NB4 (cell line): ENCODE measurements at regions not wholly inside any gene's neighbourhood (a gene's known extent, or its start where the extent isn't known, plus 50 kb on each side); places are given as distances from the start of the nearest gene placed in this dataset.
"Not testable (repeated sequence)": the region's sequence is repeated elsewhere in the genome, so short reads cannot be mapped to it uniquely, and the experiment has no call there.

ENCODE experiments used
- DNase-seq: peaks from one replicate; pipeline ENCODE4 v3.0.0; 2010; ENCODE audit warnings: low read depth
- H3K4me3 ChIP-seq: one replicate; pipeline ENCODE4 v1.5.1; 2011; ENCODE audit warnings: mild to moderate bottlenecking, low read depth, low read length, moderate library complexity
- CTCF ChIP-seq: IDR thresholded peaks from one replicate; pipeline ENCODE4 v1.5.1; 2012; ENCODE audit warnings: low read depth, low read length
- MAX ChIP-seq: IDR thresholded peaks from 2 replicates; pipeline ENCODE4 v1.6.1; 2011; ENCODE audit warnings: low read depth, low read length
- MYC ChIP-seq: IDR thresholded peaks from 2 replicates; pipeline ENCODE4 v1.6.1; 2011; ENCODE audit warnings: low read depth, low read length
- POLR2A ChIP-seq: IDR thresholded peaks from 2 replicates; pipeline ENCODE4 v1.6.1; 2011; ENCODE audit warnings: mild to moderate bottlenecking; ENCODE audit not compliant: insufficient read length; ENCODE audit errors: extremely low read depth

GRCh38 chr20:4437131-4437530, 188.0 kb upstream of the ADRA1D start:
- no peak overlapping the region for H3K4me3 ChIP-seq
- DNase-seq, result no peak
- TF ChIP-seq POLR2A (no peak), MAX (no peak), MYC (no peak), CTCF (no peak)

GRCh38 chr20:4435671-4436455, 186.8 kb upstream of the ADRA1D start:
- no peak overlapping the region for H3K4me3 ChIP-seq
- TF ChIP-seq MYC, result no peak
- no peak for TF ChIP-seq CTCF
- no peak for TF ChIP-seq MAX
- TF ChIP-seq POLR2A, result no peak
- DNase-seq, result no peak

GRCh38 chr20:4435225-4435624, 186.1 kb upstream of the ADRA1D start:
- DNase-seq, result no peak

GRCh38 chr20:4434681-4435080, 185.6 kb upstream of the ADRA1D start:
- H3K4me3 ChIP-seq, result no peak overlapping the region
- TF ChIP-seq MYC (no peak), MAX (no peak), CTCF (no peak), POLR2A (no peak)
- DNase-seq, result no peak

More at GRCh38 chr20:4435225-4435624, 186.1 kb upstream of the ADRA1D start:
- H3K4me3 ChIP-seq, result no peak overlapping the region
- TF ChIP-seq CTCF (no peak), POLR2A (no peak), MAX (no peak), MYC (no peak)

GRCh38 chr20:4431446-4431845, 182.4 kb upstream of the ADRA1D start:
- H3K4me3 ChIP-seq, result no peak overlapping the region
- no peak for TF ChIP-seq CTCF
- no peak for TF ChIP-seq POLR2A
- no peak for TF ChIP-seq MAX
- TF ChIP-seq MYC, result no peak
- DNase-seq, result no peak

- DNase-seq, H3K4me3 ChIP-seq: not testable (repeated sequence)
These were observed 181.7 kb upstream of the ADRA1D start for GRCh38 chr20:4430826-4431225.
